ENCODE measurements at regions not wholly inside any gene's neighbourhood (a gene's known extent, or its start where the extent isn't known, plus 50 kb on each side); places are given as distances from the start of the nearest gene placed in this dataset.

DNA sequence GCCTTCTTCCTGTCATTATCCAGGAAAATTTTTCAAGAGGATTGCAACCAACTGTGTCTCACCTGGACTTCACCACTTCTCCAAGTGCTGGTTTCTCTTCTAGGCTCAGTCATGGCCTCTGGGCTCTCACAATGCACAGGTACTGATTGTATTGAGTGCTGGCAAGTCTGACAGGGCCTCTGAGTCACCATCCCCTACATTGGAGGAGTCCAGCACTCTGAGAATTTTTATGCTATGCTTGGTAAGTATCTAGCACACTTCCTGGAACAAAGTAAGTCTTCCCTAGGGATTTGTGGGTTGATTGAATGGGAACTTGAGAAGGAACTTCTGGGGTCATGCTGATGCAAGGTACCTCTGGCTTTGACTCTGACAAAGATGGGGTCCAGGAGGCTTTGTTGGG lies 147.2 kb upstream of the CELF4 start:
- TF ChIP-seq, protein P1, sequence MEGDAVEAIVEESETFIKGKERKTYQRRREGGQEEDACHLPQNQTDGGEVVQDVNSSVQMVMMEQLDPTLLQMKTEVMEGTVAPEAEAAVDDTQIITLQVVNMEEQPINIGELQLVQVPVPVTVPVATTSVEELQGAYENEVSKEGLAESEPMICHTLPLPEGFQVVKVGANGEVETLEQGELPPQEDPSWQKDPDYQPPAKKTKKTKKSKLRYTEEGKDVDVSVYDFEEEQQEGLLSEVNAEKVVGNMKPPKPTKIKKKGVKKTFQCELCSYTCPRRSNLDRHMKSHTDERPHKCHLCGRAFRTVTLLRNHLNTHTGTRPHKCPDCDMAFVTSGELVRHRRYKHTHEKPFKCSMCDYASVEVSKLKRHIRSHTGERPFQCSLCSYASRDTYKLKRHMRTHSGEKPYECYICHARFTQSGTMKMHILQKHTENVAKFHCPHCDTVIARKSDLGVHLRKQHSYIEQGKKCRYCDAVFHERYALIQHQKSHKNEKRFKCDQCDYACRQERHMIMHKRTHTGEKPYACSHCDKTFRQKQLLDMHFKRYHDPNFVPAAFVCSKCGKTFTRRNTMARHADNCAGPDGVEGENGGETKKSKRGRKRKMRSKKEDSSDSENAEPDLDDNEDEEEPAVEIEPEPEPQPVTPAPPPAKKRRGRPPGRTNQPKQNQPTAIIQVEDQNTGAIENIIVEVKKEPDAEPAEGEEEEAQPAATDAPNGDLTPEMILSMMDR (IDR thresholded peaks at IDR 0.05): no peak
- no peak for TF ChIP-seq POLR2A (IDR thresholded peaks at IDR 0.05)
